Caco-2 (cell line): ENCODE measurements at regions not wholly inside any gene's neighbourhood (a gene's known extent, or its start where the extent isn't known, plus 50 kb on each side); places are given as distances from the start of the nearest gene placed in this dataset.

Experiments
- BruUV-seq: library from RNA; stranded (reverse); fragments of 400-500 nt; replicated peaks from 2 replicates; lab custom pipeline; 2021; lab: Mats Ljungman, UMichigan
- CTCF ChIA-PET: fragments of 300-600 bp; sonication (Branson Sonifier 250); formaldehyde crosslinking; loops from one replicate; lab custom pipeline; 2022; ENCODE audit warnings: antibody characterized with exemption; lab: Charles Lee
- POLR2A ChIA-PET: fragments of 300-600 bp; sonication (Branson Sonifier 250); formaldehyde crosslinking; loops from one replicate; lab custom pipeline; 2022; ENCODE audit warnings: antibody characterized with exemption; lab: Charles Lee
- DNase-seq, 2 experiments: peaks; one replicate each; pipeline versions ENCODE4 v3.0.0 to v3.0.0-alpha.2; 2020 to 2022
- H3K27me3 ChIP-seq: replicated peaks from 2 replicates; pipeline ENCODE4 v1.6.0; 2011; ENCODE audit warnings: low read length; ENCODE audit not compliant: control insufficient read depth, insufficient read depth
- H3K36me3 ChIP-seq: 2 replicates; pipeline ENCODE4 v1.5.1; 2011; ENCODE audit warnings: low read length; ENCODE audit not compliant: control insufficient read depth, insufficient read depth
- H3K4me1 ChIP-seq: fragments of 250-450 bp; sonication (Bioruptor Pico); 2 replicates; pipeline ENCODE4 v1.5.1; 2020; ENCODE audit warnings: mild to moderate bottlenecking
- H3K4me3 ChIP-seq: 2 replicates; pipeline ENCODE4 v1.5.1; 2011; ENCODE audit warnings: low read depth, mild to moderate bottlenecking, control low read depth, low read length
- H3K9me3 ChIP-seq: fragments of 250-450 bp; sonication (Bioruptor Pico); 2 replicates; pipeline ENCODE4 v1.5.1; 2020; ENCODE audit warnings: mild to moderate bottlenecking, moderate library complexity
- H3K27ac Mint-ChIP-seq: one replicate; pipeline ENCODE4 v1.8.0; 2022; ENCODE audit warnings: mixed read lengths; ENCODE audit not compliant: unreplicated experiment
- H3K27me3 Mint-ChIP-seq: one replicate; pipeline ENCODE4 v1.8.0; 2022; ENCODE audit warnings: mixed read lengths; ENCODE audit not compliant: insufficient read depth, unreplicated experiment
- H3K36me3 Mint-ChIP-seq: one replicate; pipeline ENCODE4 v1.8.0; 2022; ENCODE audit warnings: mild to moderate bottlenecking, mixed read lengths; ENCODE audit not compliant: insufficient read depth, unreplicated experiment
- H3K4me1 Mint-ChIP-seq: one replicate; pipeline ENCODE4 v1.8.0; 2022; ENCODE audit warnings: low read depth, mixed read lengths; ENCODE audit not compliant: unreplicated experiment
- H3K4me3 Mint-ChIP-seq: one replicate; pipeline ENCODE4 v1.8.0; 2022; ENCODE audit warnings: mild to moderate bottlenecking, moderate library complexity, mixed read lengths; ENCODE audit not compliant: unreplicated experiment
- H3K9me3 Mint-ChIP-seq: one replicate; pipeline ENCODE4 v1.8.0; 2022; ENCODE audit warnings: mixed read lengths; ENCODE audit not compliant: unreplicated experiment
- CTCF ChIP-seq, 2 experiments: fragments of 200-600 bp in 1 of 2; IDR thresholded peaks; 1 replicate in 1 of 2; 2 replicates in 1 of 2; pipeline versions ENCODE4 v1.5.1 to v1.8.0; 2011 to 2022; ENCODE audit warnings: antibody characterized with exemption in 1 of 2, control low read depth in 1 of 2, inconsistent platforms in 1 of 2, low read depth in 1 of 2, low read length in 1 of 2, mild to moderate bottlenecking in 1 of 2, moderate library complexity in 1 of 2; ENCODE audit not compliant: insufficient read depth in 1 of 2, severe bottlenecking in 1 of 2, unreplicated experiment in 1 of 2
- intact Hi-C: fragments of 100-400 bp; cut with micrococcal nuclease; formaldehyde crosslinking; loops from one replicate; pipeline ENCODE4 v1.10.0; 2022; ENCODE audit not compliant: unreplicated experiment

GRCh38 chrX:92232182-92232581, 453.0 kb downstream of the PCDH11X start:
- CTCF ChIA-PET, result no interaction called here
- POLR2A ChIA-PET, result no interaction called here

GRCh38 chrX:92241249-92241648, 462.1 kb downstream of the PCDH11X start:
- H3K27ac Mint-ChIP-seq, result no peak overlapping the region
- no TSS peak for BruUV-seq
- Histone ChIP-seq H3K9me3 (no peaks in the 10 kb centered on the region), H3K4me1 (no peaks in the 10 kb centered on the region), H3K4me3 (no peak overlapping the region), H3K27me3 (no peaks in the 10 kb centered on the region), H3K36me3 (no peaks in the 10 kb centered on the region)
- H3K4me3 Mint-ChIP-seq, result no peak overlapping the region
- H3K27me3 Mint-ChIP-seq, result no peaks in the 10 kb centered on the region
- no peak for TF ChIP-seq CTCF (IDR thresholded peaks at IDR 0.05; ENCODE audit: insufficient read depth in 1 of 2, low read depth in 1 of 2, low read length in 1 of 2, severe bottlenecking in 1 of 2, unreplicated experiment in 1 of 2)
- ChIA-PET POLR2A (no interaction called here), CTCF (no interaction called here)
- intact Hi-C loops, result no loop called here
- H3K36me3 Mint-ChIP-seq, result no peaks in the 10 kb centered on the region
- DNase-seq, result no peak
- no peaks in the 10 kb centered on the region for H3K4me1 Mint-ChIP-seq
- H3K9me3 Mint-ChIP-seq, result no peaks in the 10 kb centered on the region

More at GRCh38 chrX:92232182-92232581, 453.0 kb downstream of the PCDH11X start:
- Mint-ChIP-seq H3K27ac (no peak overlapping the region), H3K4me1 (no peaks in the 10 kb centered on the region), H3K4me3 (no peak overlapping the region), H3K9me3 (no peaks in the 10 kb centered on the region), H3K27me3 (no peaks in the 10 kb centered on the region), H3K36me3 (no peaks in the 10 kb centered on the region)
- BruUV-seq, result no TSS peak
- Histone ChIP-seq H3K4me3 (no peak overlapping the region), H3K36me3 (no peaks in the 10 kb centered on the region), H3K4me1 (no peaks in the 10 kb centered on the region), H3K9me3 (no peaks in the 10 kb centered on the region), H3K27me3 (no peaks in the 10 kb centered on the region)
- peak in 1 of 2 experiments; percentile 0 for DNase-seq
- TF ChIP-seq CTCF (IDR thresholded peaks at IDR 0.05; ENCODE audit: insufficient read depth in 1 of 2, low read depth in 1 of 2, low read length in 1 of 2, severe bottlenecking in 1 of 2, unreplicated experiment in 1 of 2), result peak; percentile 36 to 46
- intact Hi-C loops, result loop anchor here (5.0 kb wide), 1 partner anchor 1305 kb away; no protein-coding TSS in a partner anchor

GRCh38 chrX:92247076-92247475, 467.9 kb downstream of the PCDH11X start:
- POLR2A ChIA-PET, result no interaction called here

More at GRCh38 chrX:92247076-92247475, 467.9 kb downstream of the PCDH11X start:
- CTCF ChIA-PET, result no interaction called here
- Mint-ChIP-seq H3K4me3 (no peak overlapping the region), H3K27ac (no peak overlapping the region), H3K36me3 (no peaks in the 10 kb centered on the region), H3K4me1 (no peaks in the 10 kb centered on the region), H3K27me3 (no peaks in the 10 kb centered on the region), H3K9me3 (no peaks in the 10 kb centered on the region)
- Histone ChIP-seq H3K4me3 (no peak overlapping the region), H3K9me3 (no peaks in the 10 kb centered on the region), H3K36me3 (no peaks in the 10 kb centered on the region), H3K27me3 (no peaks in the 10 kb centered on the region), H3K4me1 (no peaks in the 10 kb centered on the region)
- intact Hi-C loops, result no loop called here
- BruUV-seq, result no TSS peak
- TF ChIP-seq CTCF (IDR thresholded peaks at IDR 0.05; ENCODE audit: insufficient read depth in 1 of 2, low read depth in 1 of 2, low read length in 1 of 2, severe bottlenecking in 1 of 2, unreplicated experiment in 1 of 2), result no peak
- DNase-seq, result no peak
